HK-2 (cell line): ENCODE measurements at regions not wholly inside any gene's neighbourhood (a gene's known extent, or its start where the extent isn't known, plus 50 kb on each side); places are given as distances from the start of the nearest gene placed in this dataset.

Source experiments
- DNase-seq: peaks from one replicate; pipeline ENCODE4 v3.0.0-alpha.2; 2018; ENCODE audit not compliant: unreplicated experiment

- DNase-seq, result no peak
Observed at GRCh38 chr6:132936646-132937045, 122.3 kb downstream of the RPS12 start.

- DNase-seq, result peak; percentile 39
Observed at GRCh38 chr6:132937466-132937906, 123.1 kb downstream of the RPS12 start.

GRCh38 chr6:132948889-132949288, 134.5 kb downstream of the RPS12 start:
- no peak for DNase-seq

- no peak for DNase-seq
Observed at GRCh38 chr6:132950566-132950965, 136.2 kb downstream of the RPS12 start.

- no peak for DNase-seq
Observed at GRCh38 chr6:132952031-132952867, 137.9 kb downstream of the RPS12 start.

GRCh38 chr6:132952986-132953385, 138.6 kb downstream of the RPS12 start:
- no peak for DNase-seq

- no peak for DNase-seq
Observed at GRCh38 chr6:132954222-132954621, 139.9 kb downstream of the RPS12 start.

GRCh38 chr6:132954936-132955335, 140.6 kb downstream of the RPS12 start:
- no peak for DNase-seq

GRCh38 chr6:132959639-132960326, 145.4 kb downstream of the RPS12 start:
- DNase-seq, result no peak

- peak; percentile 16 for DNase-seq
Observed at GRCh38 chr6:132960720-132961119, 146.4 kb downstream of the RPS12 start.

GRCh38 chr6:132961122-132961521, 146.8 kb downstream of the RPS12 start:
- DNase-seq, result peak; percentile 26

- no peak for DNase-seq
Observed at GRCh38 chr6:132961610-132962009, 147.2 kb downstream of the RPS12 start.

- peak; percentile 70 for DNase-seq
Observed at GRCh38 chr6:132962936-132963868, 148.8 kb downstream of the RPS12 start.

- DNase-seq, result no peak
Observed at GRCh38 chr6:132964101-132964867, 149.9 kb downstream of the RPS12 start.

GRCh38 chr6:132964868-132965382, 150.6 kb downstream of the RPS12 start:
- no peak for DNase-seq

GRCh38 chr6:132967871-132968270, 153.5 kb downstream of the RPS12 start:
- DNase-seq, result no peak

GRCh38 chr6:132968419-132968950, 154.1 kb downstream of the RPS12 start:
- DNase-seq, result no peak

GRCh38 chr6:132969196-132969595, 154.8 kb downstream of the RPS12 start:
- DNase-seq, result peak; percentile 16

GRCh38 chr6:132971676-132972075, 157.3 kb downstream of the RPS12 start:
- DNase-seq, result no peak

- no peak for DNase-seq
Observed at GRCh38 chr6:132972254-132972653, 157.9 kb downstream of the RPS12 start.

GRCh38 chr6:132972971-132973370, 158.6 kb downstream of the RPS12 start:
- DNase-seq, result no peak
